SU-DHL-6 (cell line): ENCODE measurements at regions not wholly inside any gene's neighbourhood (a gene's known extent, or its start where the extent isn't known, plus 50 kb on each side); places are given as distances from the start of the nearest gene placed in this dataset.

Source experiments
- CTCF ChIP-seq: fragments of 200-600 bp; sonication (generic); IDR thresholded peaks from one replicate; pipeline ENCODE4 v1.5.1; 2017; ENCODE audit warnings: antibody characterized with exemption, mild to moderate bottlenecking, low read length, moderate library complexity; ENCODE audit not compliant: insufficient read depth, poor library complexity, severe bottlenecking
- EZH2phosphoT487 ChIP-seq: fragments of 200-600 bp; sonication (generic), shearing (Covaris generic); conservative IDR thresholded peaks from 2 replicates; pipeline ENCODE4 v1.6.1; 2018; ENCODE audit warnings: mild to moderate bottlenecking, antibody characterized with exemption, low read length, moderate library complexity, mixed read lengths

- no peak for TF ChIP-seq CTCF
- no peak for TF ChIP-seq EZH2phosphoT487
These were observed 314.6 kb downstream of the RPLP1 start for GRCh38 chr15:69767191-69767590.
